ENCODE measurements at regions not wholly inside any gene's neighbourhood (a gene's known extent, or its start where the extent isn't known, plus 50 kb on each side); places are given as distances from the start of the nearest gene placed in this dataset.

DNA sequence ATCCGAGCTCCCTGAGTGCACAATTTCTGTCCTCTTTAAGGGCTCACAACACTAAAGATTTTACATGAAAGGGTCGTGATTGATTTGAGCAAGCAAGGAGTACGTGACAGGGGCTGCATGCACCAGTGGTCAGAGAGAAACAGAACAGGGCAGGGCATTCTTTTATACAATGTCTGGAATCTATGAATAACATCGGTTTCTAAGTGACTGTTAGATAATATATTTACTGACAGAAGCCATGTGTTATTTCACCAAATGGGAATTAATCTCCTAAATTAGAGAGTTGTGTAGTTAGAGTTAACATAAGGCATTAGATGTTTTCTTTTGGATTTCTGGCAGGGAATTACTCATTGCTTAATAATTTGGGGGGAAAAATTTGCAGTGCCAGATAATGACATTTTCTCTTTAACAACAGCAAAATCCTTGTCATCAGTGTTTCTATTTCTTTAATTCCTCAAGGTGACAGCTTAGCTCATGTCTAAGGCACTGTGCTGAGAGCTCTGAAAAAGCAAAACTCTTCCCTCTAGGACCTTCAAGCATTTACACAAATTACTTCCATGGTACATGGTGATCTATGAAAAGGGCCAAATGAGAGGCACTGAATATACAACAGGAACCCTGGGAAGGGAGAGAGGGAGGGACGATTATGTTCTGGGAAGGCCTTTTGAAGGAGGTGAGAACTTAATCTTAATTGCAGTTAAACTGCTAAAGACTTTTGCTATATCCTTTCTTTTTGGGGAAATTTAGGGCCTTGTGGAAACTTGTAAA lies 145.0 kb downstream of the RTL3 start:
- Histone ChIP-seq H3K27ac (no peak overlapping the region), H4K20me1 (no peaks in the 10 kb centered on the region), H3K9me3 (no peaks in the 10 kb centered on the region), H3K4me3 (no peak overlapping the region), H3K9ac (no peak overlapping the region), H3K4me1 (no peaks in the 10 kb centered on the region), H3K4me2 (no peak overlapping the region), H3K27me3 (peaks cover 85% of the 10 kb centered on the region), H3K36me3 (no peaks in the 10 kb centered on the region)
- TF ChIP-seq Cebpa-rat (IDR thresholded peaks at IDR 0.05): no peak

DNA sequence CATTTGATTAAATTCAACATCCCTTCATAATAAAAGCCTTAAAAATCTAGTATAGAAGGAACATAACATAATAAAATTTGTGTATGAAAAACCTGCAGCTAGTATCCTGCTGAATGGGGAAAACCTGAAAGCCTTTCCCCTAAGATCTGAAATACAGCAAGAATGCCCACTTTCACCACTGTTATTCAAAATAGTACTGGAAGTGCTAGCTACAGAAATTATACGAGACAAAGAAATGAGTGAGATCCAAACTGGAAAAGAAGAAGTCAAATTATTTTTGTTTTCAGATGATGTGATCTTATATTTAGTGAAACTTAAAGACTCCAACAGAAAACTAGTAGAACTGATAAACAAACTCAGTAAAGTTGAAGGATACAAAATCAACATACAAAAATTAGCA lies 152.9 kb downstream of the RTL3 start:
- H3K27me3 ChIP-seq: peaks cover 85% of the 10 kb centered on the region
- H4K20me1 ChIP-seq: no peaks in the 10 kb centered on the region
- H3K4me2 ChIP-seq: no peak overlapping the region
- H3K4me3 ChIP-seq: no peak overlapping the region
- H3K4me1 ChIP-seq: peaks cover 6% of the 10 kb centered on the region; the same call in 1 of the 2 replicates
- H3K9me3 ChIP-seq: 0 out of 2 replicates have a peak, but pooled peaks cover 7% of the 10 kb centered on the region
- no peaks in the 10 kb centered on the region for H3K36me3 ChIP-seq
- TF ChIP-seq Cebpa-rat (IDR thresholded peaks at IDR 0.05): no peak
- no peak overlapping the region for H3K27ac ChIP-seq
- H3K9ac ChIP-seq: no peak overlapping the region

DNA sequence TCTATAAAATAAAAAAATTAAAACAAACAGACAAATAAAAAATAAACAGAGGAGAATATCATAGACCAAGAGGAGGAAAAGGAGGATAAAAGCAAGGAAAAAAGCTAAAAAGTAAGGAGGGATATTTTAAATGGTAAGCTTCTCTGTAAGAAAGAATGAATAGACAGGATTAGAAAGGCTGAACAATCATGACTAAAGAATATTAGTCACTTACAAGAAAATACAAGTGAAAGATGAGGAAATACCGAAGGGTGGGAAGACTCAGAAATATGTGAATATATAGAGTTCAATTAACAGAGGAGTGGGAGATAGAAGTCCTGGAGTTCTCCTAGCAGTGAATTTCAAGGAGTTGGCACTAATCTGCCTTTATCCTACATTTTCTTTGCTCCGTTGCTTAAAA lies 162.6 kb downstream of the RTL3 start:
- H3K27me3 ChIP-seq: peaks cover 100% of the 10 kb centered on the region
- H3K36me3 ChIP-seq: no peaks in the 10 kb centered on the region
- H3K4me2 ChIP-seq: no peak overlapping the region
- H4K20me1 ChIP-seq: 0 out of 2 replicates have a peak, but pooled peaks cover 4% of the 10 kb centered on the region
- H3K27ac ChIP-seq: no peak overlapping the region
- H3K9me3 ChIP-seq: no peaks in the 10 kb centered on the region
- H3K9ac ChIP-seq: no peak overlapping the region
- no peak for TF ChIP-seq Cebpa-rat (IDR thresholded peaks at IDR 0.05)
- no peaks in the 10 kb centered on the region for H3K4me1 ChIP-seq
- H3K4me3 ChIP-seq: no peak overlapping the region

- no peak overlapping the region for H3K27ac ChIP-seq
- no peak for TF ChIP-seq Cebpa-rat (IDR thresholded peaks at IDR 0.05)
- no peak overlapping the region for H3K4me2 ChIP-seq
- no peak overlapping the region for H3K9ac ChIP-seq
- 0 out of 2 replicates have a peak, but pooled peaks cover 4% of the 10 kb centered on the region for H4K20me1 ChIP-seq
- no peaks in the 10 kb centered on the region for H3K9me3 ChIP-seq
- peaks cover 68% of the 10 kb centered on the region for H3K27me3 ChIP-seq
- H3K4me1 ChIP-seq: no peaks in the 10 kb centered on the region
- H3K36me3 ChIP-seq: no peaks in the 10 kb centered on the region
- H3K4me3 ChIP-seq: no peak overlapping the region
These were observed 165.8 kb upstream of the CYSLTR1 start for GRCh38 chrX:78493180-78493579.

DNA sequence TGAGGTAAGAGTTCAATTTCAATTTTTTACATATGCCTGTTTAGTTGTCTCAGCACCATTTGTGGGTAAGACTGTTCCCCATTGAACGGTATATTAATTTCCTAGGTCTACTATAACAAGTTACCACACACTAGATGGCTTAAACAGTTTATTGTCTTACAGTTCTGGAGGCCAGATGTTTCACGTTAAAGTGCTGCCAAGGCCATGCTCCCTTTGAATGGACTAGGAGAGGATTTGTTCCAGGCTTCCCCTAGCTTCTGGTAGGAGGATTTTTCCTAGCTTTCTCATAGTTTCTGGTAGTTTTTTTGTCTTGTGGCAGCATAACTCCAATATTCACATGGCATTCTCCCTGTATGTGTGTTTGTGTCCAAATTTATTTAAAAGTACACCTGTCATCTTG lies 149.3 kb upstream of the CYSLTR1 start:
- H3K27me3 ChIP-seq: peaks cover 80% of the 10 kb centered on the region
- no peaks in the 10 kb centered on the region; the same call in 1 of the 2 replicates for H3K9me3 ChIP-seq
- H3K36me3 ChIP-seq: no peaks in the 10 kb centered on the region
- H4K20me1 ChIP-seq: no peaks in the 10 kb centered on the region
- no peak overlapping the region for H3K4me3 ChIP-seq
- no peaks in the 10 kb centered on the region for H3K4me1 ChIP-seq
- TF ChIP-seq Cebpa-rat (IDR thresholded peaks at IDR 0.05): no peak
- H3K4me2 ChIP-seq: no peak overlapping the region
- no peak overlapping the region for H3K27ac ChIP-seq
- no peak overlapping the region for H3K9ac ChIP-seq

DNA sequence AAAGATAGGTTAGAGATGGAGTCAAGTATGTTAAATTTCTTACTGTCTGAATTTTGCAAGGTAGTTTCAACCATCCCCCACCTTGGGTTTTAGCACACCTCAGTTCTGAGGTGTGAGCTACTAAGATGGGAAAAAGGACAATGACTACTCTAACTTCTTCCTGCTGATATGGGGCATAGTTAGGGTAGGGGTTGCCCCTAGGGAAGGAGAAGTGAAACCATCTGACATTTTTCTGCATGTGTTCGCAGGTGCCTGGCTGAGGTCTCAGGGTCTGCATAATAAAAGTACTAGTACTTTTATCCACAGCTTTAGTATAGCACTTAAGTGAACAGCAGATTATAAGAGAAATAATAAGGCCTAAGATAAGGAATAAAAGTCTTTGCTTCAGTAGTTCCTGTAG lies 129.5 kb upstream of the CYSLTR1 start:
- peaks cover 18% of the 10 kb centered on the region; the same call in 1 of the 2 replicates for H3K9me3 ChIP-seq
- TF ChIP-seq Cebpa-rat (IDR thresholded peaks at IDR 0.05): no peak
- H3K27ac ChIP-seq: no peak overlapping the region
- H3K27me3 ChIP-seq: peaks cover 63% of the 10 kb centered on the region
- no peak overlapping the region for H3K9ac ChIP-seq
- no peak overlapping the region for H3K4me2 ChIP-seq
- no peaks in the 10 kb centered on the region for H3K36me3 ChIP-seq
- H3K4me1 ChIP-seq: no peaks in the 10 kb centered on the region
- no peaks in the 10 kb centered on the region for H4K20me1 ChIP-seq
- no peak overlapping the region for H3K4me3 ChIP-seq

DNA sequence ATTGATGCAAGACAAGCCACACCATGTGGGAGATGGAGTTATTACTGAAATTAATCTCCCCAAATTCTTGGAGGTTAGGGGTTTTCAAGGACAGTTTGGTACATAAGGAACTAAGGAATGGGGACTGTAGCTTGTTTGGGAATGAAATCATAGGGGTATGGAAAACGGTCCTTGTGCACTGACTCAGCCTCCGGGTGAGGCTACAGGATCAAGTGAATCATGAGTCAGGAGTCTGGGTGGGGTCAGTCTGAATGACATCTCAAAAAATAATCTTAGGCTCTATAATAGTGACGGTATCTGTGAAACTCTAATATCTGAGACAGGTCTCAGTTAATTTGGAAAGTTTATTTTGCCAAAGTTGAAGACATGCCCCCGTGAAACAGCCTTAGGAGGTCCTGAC lies 128.5 kb upstream of the CYSLTR1 start:
- Histone ChIP-seq H3K4me1 (no peaks in the 10 kb centered on the region), H3K27ac (no peak overlapping the region), H3K4me2 (no peak overlapping the region), H3K36me3 (no peaks in the 10 kb centered on the region), H4K20me1 (no peaks in the 10 kb centered on the region), H3K9me3 (peaks cover 18% of the 10 kb centered on the region; the same call in 1 of the 2 replicates), H3K9ac (no peak overlapping the region), H3K27me3 (peaks cover 59% of the 10 kb centered on the region), H3K4me3 (no peak overlapping the region)
- TF ChIP-seq Cebpa-rat (IDR thresholded peaks at IDR 0.05): no peak

DNA sequence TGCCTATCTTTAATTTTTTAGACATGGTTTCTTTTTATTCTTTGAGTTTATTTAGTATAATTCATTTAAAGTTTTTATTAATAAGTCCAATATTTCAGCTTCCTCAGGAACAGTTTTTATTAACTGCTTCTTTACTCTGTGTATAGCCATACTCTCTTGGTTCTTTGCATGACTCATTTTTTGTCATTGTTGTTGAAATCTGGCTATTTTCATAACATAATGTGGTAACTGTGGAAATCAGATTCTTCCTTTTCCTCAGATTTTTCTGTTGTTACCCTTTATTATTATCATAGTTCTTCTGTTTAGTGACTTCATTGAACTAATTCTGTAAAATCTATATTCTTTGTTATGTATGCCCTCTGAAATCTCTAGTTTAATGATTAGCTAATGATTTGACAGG lies 124.9 kb upstream of the CYSLTR1 start:
- Histone ChIP-seq H3K4me1 (no peaks in the 10 kb centered on the region), H4K20me1 (no peaks in the 10 kb centered on the region), H3K9ac (no peak overlapping the region), H3K36me3 (no peaks in the 10 kb centered on the region), H3K27me3 (peaks cover 46% of the 10 kb centered on the region), H3K9me3 (peaks cover 12% of the 10 kb centered on the region; the same call in 1 of the 2 replicates), H3K4me2 (no peak overlapping the region), H3K27ac (no peak overlapping the region), H3K4me3 (no peak overlapping the region)
- no peak for TF ChIP-seq Cebpa-rat (IDR thresholded peaks at IDR 0.05)

DNA sequence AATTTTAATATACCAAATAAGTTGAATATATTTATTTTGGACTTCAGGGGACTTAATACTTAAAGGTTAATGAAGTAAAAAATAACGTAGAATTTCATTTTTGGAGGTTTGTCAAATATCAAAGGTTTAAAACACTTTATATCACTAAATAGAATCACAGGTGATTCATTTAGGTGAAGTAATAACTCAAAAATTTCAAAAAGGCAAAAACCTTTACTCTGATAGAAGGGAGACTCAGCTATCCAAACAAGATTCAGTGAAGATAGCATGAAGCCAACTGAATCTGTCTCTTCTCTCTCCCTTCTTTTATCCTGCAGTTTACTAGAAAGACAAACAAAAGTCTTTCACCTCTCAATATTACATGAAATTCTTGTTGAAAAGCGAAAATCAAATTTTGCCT lies 110.2 kb upstream of the CYSLTR1 start:
- no peak for TF ChIP-seq Cebpa-rat (IDR thresholded peaks at IDR 0.05)
- Histone ChIP-seq H4K20me1 (no peaks in the 10 kb centered on the region), H3K4me1 (no peaks in the 10 kb centered on the region)

GRCh38 chrX:78429172-78429571 lies 101.8 kb upstream of the CYSLTR1 start:
- no peaks in the 10 kb centered on the region for H4K20me1 ChIP-seq
- no peak overlapping the region for H3K27ac ChIP-seq
- no peaks in the 10 kb centered on the region for H3K36me3 ChIP-seq
- no peak for TF ChIP-seq Cebpa-rat (IDR thresholded peaks at IDR 0.05)
- H3K9me3 ChIP-seq: no peaks in the 10 kb centered on the region
- no peaks in the 10 kb centered on the region for H3K4me1 ChIP-seq
- peaks cover 65% of the 10 kb centered on the region for H3K27me3 ChIP-seq
- no peak overlapping the region for H3K4me2 ChIP-seq
- no peak overlapping the region for H3K9ac ChIP-seq
- no peak overlapping the region for H3K4me3 ChIP-seq

More for the DNA sequence above, 110.2 kb upstream of the CYSLTR1 start:
- Histone ChIP-seq H3K4me3 (no peak overlapping the region), H3K4me2 (no peak overlapping the region), H3K9ac (no peak overlapping the region), H3K27me3 (peaks cover 85% of the 10 kb centered on the region), H3K36me3 (no peaks in the 10 kb centered on the region), H3K9me3 (no peaks in the 10 kb centered on the region), H3K27ac (no peak overlapping the region)

Data from BLaER1 (cell line).